Skeletal muscle satellite cell (primary cell): ENCODE measurements at regions not wholly inside any gene's neighbourhood (a gene's known extent, or its start where the extent isn't known, plus 50 kb on each side); places are given as distances from the start of the nearest gene placed in this dataset.

Source experiments
- H3K27me3 ChIP-seq: 2 replicates; pipeline ENCODE4 v1.7.0; 2013; ENCODE audit warnings: low read length; ENCODE audit not compliant: control insufficient read depth, insufficient read depth
- H3K36me3 ChIP-seq: 2 replicates; pipeline ENCODE4 v1.7.0; 2013; ENCODE audit warnings: mild to moderate bottlenecking, control low read depth, low read length; ENCODE audit not compliant: insufficient read depth
- H3K4me1 ChIP-seq: 2 replicates; pipeline ENCODE4 v1.7.0; 2013; ENCODE audit warnings: low read length; ENCODE audit not compliant: control insufficient read depth, insufficient read depth
- H3K4me2 ChIP-seq: 2 replicates; pipeline ENCODE4 v1.7.0; 2013; ENCODE audit warnings: mild to moderate bottlenecking, low read length
- H3K4me3 ChIP-seq: 2 replicates; pipeline ENCODE4 v1.7.0; 2013; ENCODE audit warnings: low read length
- H3K9ac ChIP-seq: 2 replicates; pipeline ENCODE4 v1.7.0; 2013; ENCODE audit warnings: mild to moderate bottlenecking, low read depth, low read length, moderate library complexity
- H3K9me3 ChIP-seq: replicated peaks from 2 replicates; pipeline ENCODE4 v1.7.0; 2013; ENCODE audit warnings: mild to moderate bottlenecking, control low read depth, low read length

DNA sequence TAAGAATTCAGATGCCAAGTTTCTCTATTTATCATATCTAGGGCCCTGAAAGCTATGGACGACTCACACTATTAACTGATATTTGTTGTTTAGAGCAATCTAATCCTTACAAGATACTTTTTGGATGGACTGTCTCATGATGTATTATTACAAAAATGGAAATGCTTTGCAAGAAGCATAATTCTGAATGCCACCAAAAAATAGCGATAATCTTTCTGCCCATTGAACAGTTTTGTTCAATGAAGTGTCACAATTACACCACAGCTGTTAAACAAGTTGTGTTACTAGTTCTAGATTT, 460.4 kb upstream of the JARID2 start:
- no peak overlapping the region for H3K9ac ChIP-seq
- H3K36me3 ChIP-seq = no peaks in the 10 kb centered on the region
- no peaks in the 10 kb centered on the region for H3K27me3 ChIP-seq
- no peaks in the 10 kb centered on the region for H3K4me1 ChIP-seq
- H3K9me3 ChIP-seq = no peaks in the 10 kb centered on the region
- no peak overlapping the region for H3K4me2 ChIP-seq
- no peak overlapping the region for H3K4me3 ChIP-seq

DNA sequence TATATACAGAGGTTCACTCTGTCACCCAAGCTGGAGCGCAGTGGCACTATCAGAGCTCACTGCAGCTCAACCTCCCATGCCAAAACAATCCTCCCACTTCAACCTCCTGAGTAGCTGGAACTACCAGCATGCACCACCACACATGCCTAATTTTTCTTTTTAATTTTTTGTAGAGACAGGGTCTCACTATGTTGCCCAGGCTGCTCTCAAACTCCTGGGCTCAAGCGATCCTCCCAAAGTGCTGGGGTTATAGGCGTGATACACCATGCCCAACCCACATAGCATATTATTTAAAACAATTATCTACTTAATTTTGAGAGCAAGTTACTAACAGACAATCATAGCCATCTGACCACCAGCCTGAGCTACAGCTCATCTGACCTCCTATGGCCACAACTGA, 459.9 kb upstream of the JARID2 start:
- Histone ChIP-seq H3K9me3 (no peaks in the 10 kb centered on the region), H3K4me3 (no peak overlapping the region), H3K4me2 (no peak overlapping the region), H3K27me3 (no peaks in the 10 kb centered on the region), H3K36me3 (no peaks in the 10 kb centered on the region), H3K9ac (no peak overlapping the region), H3K4me1 (no peaks in the 10 kb centered on the region)

DNA sequence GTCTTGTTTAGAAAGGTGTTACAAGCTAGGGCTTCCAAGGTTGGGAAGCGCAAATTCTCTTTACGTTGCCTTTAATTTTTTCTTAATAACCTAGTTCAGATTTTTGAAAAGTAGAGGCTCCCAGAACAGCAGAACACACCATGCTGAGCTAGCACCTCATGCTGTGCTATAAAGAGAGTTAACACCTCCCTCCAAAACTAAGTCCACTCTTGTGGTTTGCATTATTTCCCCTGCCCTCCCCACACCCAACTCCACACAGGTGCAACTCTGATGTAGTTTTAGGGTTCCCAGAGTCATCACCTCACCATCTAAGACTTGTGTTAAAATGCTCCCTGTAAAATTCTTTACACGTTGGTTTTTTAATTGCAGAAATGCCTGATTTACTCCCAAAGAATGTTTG, 459.4 kb upstream of the JARID2 start:
- no peak overlapping the region for H3K4me3 ChIP-seq
- no peaks in the 10 kb centered on the region for H3K9me3 ChIP-seq
- H3K9ac ChIP-seq = no peak overlapping the region
- H3K4me1 ChIP-seq = no peaks in the 10 kb centered on the region
- H3K27me3 ChIP-seq = no peaks in the 10 kb centered on the region
- H3K36me3 ChIP-seq = no peaks in the 10 kb centered on the region
- H3K4me2 ChIP-seq = no peak overlapping the region

DNA sequence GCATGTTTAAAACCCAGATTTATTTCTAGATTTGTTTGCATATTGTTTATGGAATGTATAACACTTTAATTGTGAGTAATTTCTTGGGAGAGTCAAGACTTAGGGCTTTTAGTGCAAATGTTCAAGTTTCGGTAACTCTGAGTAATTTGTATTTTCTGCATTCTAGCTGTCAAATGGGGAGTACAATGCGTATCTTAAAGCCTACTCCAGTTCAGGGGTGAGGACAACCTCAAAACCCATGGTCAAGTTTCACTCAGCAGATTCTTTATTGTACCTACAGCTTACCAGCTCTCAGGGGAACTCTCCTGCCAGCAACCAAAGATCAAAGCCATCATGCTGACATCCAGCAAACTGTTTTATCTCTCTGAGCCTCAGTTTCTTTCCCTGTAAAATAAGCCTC, 458.6 kb upstream of the JARID2 start:
- H3K4me2 ChIP-seq = no peak overlapping the region
- no peak overlapping the region for H3K9ac ChIP-seq

DNA sequence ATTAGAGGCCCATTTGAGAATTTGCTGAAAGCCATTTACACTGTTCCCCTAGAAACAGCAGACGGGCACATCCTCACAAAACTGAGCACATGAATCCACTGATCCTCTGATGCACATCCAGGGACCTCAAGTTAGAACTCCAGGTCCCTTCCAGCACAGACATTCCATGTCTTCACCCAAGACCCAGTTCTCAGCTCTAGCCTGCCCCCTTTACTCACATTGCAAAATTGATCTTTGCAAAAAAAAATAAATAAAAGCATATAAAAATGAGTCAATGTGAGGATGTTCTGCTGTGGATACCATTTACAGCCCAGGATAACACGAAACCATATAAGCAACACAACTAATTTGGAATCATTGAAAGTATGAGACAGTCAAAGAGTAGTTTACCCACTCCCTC, 458.2 kb upstream of the JARID2 start:
- Histone ChIP-seq H3K9ac (no peak overlapping the region), H3K4me1 (no peaks in the 10 kb centered on the region), H3K4me2 (no peak overlapping the region), H3K27me3 (no peaks in the 10 kb centered on the region), H3K4me3 (no peak overlapping the region), H3K9me3 (no peaks in the 10 kb centered on the region), H3K36me3 (no peaks in the 10 kb centered on the region)

More for the DNA sequence above, 458.6 kb upstream of the JARID2 start:
- H3K9me3 ChIP-seq = no peaks in the 10 kb centered on the region
- H3K36me3 ChIP-seq = no peaks in the 10 kb centered on the region
- H3K27me3 ChIP-seq = no peaks in the 10 kb centered on the region
- no peak overlapping the region for H3K4me3 ChIP-seq
- no peaks in the 10 kb centered on the region for H3K4me1 ChIP-seq

DNA sequence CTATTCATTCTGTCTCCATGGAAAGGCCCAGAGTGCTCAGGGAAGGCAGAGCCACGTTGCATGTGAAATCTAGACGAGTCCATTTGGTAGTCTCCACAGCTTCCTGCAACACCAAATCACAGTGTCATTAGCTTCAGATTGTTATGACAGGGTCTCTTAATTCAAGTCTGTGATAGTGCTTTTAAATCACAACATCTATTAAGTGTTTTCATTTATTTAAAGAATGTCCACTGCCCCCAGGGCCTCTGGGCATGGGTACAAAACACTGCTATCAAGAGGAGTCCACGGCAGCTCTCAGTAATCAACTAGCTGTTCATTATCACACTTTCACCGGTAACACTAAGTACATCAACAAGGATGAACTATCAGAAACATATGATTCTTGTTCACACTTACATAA, 455.9 kb upstream of the JARID2 start:
- H3K9me3 ChIP-seq = no peaks in the 10 kb centered on the region
- no peak overlapping the region for H3K4me3 ChIP-seq
- no peaks in the 10 kb centered on the region for H3K36me3 ChIP-seq
- H3K4me1 ChIP-seq = no peaks in the 10 kb centered on the region
- no peak overlapping the region for H3K4me2 ChIP-seq
- no peak overlapping the region for H3K9ac ChIP-seq
- no peaks in the 10 kb centered on the region for H3K27me3 ChIP-seq

DNA sequence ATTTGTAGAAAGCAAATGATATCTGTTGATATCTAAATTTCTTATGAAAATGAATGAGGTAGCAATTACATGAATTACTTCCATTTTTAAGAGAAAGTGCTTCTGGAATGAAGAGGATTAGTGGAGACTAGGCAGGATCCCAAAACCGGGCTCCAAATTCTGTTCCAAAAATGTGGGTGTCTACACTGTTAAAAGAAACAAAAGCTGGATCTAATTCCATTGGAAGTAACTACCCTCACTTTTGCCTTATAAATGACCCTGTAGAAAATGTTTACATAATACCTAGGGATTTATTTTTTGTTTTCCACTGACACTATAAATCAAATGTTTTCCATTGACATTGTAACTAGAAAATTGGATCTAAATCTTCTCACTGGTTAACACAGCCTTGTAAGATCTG, 454.9 kb upstream of the JARID2 start:
- Histone ChIP-seq H3K4me2 (no peak overlapping the region), H3K4me1 (no peaks in the 10 kb centered on the region), H3K9me3 (no peaks in the 10 kb centered on the region)

DNA sequence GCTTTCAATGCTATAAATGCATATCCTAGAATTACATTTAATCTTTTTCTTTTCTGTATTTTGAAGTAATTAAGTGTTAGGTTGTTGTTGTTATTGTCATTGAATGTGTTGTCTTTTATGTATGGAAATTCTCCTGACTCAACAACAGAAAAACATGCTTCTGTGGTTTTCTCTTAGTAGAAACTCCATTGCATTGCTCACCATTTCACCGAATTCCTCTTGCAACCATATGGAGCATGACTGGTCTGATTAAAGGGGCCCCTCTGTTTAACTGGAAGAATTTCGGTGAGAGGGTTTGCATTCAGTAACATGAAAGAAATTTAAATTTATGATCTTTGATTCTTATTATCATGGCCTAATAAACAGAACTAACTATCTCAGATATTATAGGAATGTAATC, 454.3 kb upstream of the JARID2 start:
- H3K4me2 ChIP-seq = no peak overlapping the region
- H3K9ac ChIP-seq = no peak overlapping the region
- no peaks in the 10 kb centered on the region for H3K4me1 ChIP-seq
- H3K9me3 ChIP-seq = no peaks in the 10 kb centered on the region
- no peaks in the 10 kb centered on the region for H3K36me3 ChIP-seq
- no peak overlapping the region for H3K4me3 ChIP-seq
- H3K27me3 ChIP-seq = no peaks in the 10 kb centered on the region

More for the DNA sequence above, 454.9 kb upstream of the JARID2 start:
- no peak overlapping the region for H3K9ac ChIP-seq
- no peak overlapping the region for H3K4me3 ChIP-seq
- no peaks in the 10 kb centered on the region for H3K36me3 ChIP-seq
- H3K27me3 ChIP-seq = no peaks in the 10 kb centered on the region

DNA sequence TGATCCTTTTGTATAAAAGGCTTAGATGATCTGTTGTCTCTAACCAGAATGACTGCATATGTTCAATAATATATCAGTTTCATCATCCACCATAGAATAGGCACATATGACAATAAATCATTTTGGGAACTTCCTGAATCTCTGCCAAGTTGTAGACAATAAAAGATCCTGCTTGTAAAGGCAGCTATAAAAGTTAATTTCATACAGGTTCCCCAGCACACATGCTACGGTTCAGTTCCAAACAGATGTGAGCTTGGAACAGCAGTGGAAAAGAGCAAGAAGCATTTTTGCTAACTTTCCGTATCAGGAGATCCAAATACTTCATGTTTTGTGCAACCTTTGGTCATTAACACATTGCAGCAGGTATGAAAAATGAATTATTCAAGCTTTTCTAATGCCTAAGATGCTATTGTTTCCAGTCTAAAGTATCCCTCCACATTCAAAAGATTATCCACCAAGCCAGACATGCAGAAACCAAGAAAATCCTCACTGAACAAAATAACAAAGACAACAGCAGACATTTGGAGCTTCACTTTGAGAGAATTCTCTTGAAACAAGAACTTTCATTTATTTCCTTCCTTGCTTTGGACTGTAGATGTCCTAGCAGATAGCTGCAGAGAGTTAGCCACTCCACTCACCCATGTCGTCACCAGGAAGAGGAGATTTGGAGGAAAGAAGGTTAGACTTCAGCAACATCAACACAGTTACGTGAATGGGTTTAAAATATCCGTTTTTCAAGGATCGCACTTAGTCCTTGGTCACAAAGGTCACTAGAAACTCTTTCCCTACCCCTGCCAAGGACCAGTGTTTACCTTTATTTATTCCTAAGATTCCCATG, 453.5 kb upstream of the JARID2 start:
- Histone ChIP-seq H3K9me3 (no peaks in the 10 kb centered on the region), H3K36me3 (no peaks in the 10 kb centered on the region), H3K4me3 (no peak overlapping the region), H3K4me1 (no peaks in the 10 kb centered on the region), H3K27me3 (no peaks in the 10 kb centered on the region), H3K9ac (no peak overlapping the region), H3K4me2 (no peak overlapping the region)

DNA sequence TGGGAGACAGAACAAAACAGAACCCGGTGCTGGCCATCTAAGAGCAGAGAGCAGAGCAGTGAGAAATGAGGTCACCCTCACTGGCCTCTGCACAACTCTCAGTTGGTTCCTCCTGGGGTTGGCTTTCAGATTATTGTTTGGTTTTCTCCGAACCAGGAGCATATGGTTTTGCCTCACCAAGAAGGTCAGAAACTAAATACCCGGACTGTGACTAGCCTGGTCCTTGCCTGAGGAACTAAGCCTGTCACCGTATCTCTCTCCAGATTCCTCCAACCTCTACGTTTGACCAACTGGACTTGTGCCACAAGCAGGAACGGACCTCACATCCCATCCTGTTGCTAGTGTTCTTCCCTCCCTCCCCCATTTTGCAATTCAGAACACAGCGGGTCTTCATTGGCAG, 450.4 kb upstream of the JARID2 start:
- Histone ChIP-seq H3K4me3 (no peak overlapping the region), H3K9me3 (no peaks in the 10 kb centered on the region), H3K36me3 (no peaks in the 10 kb centered on the region), H3K27me3 (no peaks in the 10 kb centered on the region), H3K9ac (no peak overlapping the region), H3K4me1 (no peaks in the 10 kb centered on the region), H3K4me2 (no peak overlapping the region)

DNA sequence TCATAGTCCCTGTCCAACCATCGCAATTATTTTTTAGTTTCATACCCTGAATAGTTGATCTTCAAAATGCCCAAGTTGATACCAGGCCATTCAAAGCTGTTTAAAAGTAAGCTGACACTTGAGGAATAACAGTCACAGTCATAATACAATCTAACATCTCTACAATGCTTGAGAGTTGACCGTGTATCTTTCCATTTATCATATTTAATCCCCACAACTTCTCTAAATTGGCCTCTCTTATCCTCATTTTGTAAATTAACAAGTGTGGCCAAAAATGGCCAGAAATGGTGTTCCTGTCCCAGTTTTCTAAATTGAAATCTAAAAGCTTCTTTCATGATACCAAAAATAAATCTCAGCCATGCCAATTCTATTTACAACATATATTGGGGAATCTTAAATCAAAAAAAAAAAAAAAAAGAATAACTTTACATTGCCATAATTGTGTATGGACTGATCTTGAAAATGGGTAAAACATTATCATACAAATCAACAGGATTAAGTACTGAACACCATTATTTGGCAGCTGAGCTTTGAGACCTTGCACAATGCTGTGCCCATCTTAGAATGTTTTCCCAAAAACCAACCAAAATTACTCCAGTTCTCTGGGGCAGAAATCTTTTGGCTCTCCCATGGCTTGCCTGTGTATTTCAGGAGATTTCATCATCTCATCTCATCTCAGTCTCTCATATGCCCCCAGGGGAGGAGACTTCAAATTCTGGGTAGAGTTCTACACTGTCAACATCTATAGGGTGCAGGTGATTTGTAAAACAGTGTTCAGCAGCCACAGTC, 448.7 kb upstream of the JARID2 start:
- no peak overlapping the region for H3K9ac ChIP-seq

More for the DNA sequence above, 448.7 kb upstream of the JARID2 start:
- Histone ChIP-seq H3K27me3 (no peaks in the 10 kb centered on the region), H3K4me1 (no peaks in the 10 kb centered on the region), H3K36me3 (no peaks in the 10 kb centered on the region), H3K4me2 (no peak overlapping the region), H3K9me3 (no peaks in the 10 kb centered on the region), H3K4me3 (no peak overlapping the region)
